GM19372 (cell line): ENCODE measurements at regions not wholly inside any gene's neighbourhood (a gene's known extent, or its start where the extent isn't known, plus 50 kb on each side); places are given as distances from the start of the nearest gene placed in this dataset.

ENCODE experiments used
- ATAC-seq: cut with Tn5 transposase; IDR thresholded peaks from one replicate; pipeline ENCODE4 v1.9.1; 2021; ENCODE audit warnings: mild to moderate bottlenecking, low read depth, moderate library complexity; ENCODE audit not compliant: unreplicated experiment

DNA sequence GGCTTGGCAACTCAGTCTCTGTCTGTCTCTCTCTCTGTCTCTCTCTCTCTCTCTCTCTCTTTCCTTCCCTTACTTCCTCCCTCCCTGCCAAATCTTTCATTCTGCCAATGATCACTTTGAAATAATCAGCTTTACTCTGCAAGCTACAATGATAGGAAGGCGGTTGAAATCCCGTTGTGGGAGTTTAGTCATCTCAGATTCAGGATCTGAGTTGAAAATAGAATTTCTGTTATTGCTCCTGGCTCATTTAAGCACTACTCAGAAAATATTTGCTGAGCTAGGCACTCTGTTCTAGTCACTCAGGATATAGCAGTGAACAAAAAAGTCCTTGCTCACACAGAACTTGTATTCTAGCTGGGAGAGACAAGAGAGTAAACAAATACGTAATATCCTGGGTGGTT is 56.3 kb upstream of the DCTD start:
- no peak for ATAC-seq

DNA sequence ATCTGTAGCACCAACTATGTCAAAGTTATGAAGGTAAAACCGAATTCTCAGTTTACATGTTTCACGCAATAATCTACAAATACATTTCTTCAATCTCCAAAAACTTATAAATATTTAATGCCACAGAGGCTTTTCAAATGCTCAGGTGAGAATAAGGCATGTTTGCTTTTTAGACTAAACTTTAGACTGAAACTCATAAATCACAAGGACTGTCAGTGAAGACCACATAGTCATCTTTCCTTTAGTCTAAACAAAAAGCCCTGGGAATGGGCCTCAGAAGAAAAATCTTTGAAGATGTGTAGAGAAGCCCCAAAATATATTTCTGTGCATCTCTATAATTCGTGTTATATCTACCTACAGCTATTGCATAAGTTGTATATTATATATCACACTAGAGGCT is 54.5 kb upstream of the DCTD start:
- no peak for ATAC-seq

DNA sequence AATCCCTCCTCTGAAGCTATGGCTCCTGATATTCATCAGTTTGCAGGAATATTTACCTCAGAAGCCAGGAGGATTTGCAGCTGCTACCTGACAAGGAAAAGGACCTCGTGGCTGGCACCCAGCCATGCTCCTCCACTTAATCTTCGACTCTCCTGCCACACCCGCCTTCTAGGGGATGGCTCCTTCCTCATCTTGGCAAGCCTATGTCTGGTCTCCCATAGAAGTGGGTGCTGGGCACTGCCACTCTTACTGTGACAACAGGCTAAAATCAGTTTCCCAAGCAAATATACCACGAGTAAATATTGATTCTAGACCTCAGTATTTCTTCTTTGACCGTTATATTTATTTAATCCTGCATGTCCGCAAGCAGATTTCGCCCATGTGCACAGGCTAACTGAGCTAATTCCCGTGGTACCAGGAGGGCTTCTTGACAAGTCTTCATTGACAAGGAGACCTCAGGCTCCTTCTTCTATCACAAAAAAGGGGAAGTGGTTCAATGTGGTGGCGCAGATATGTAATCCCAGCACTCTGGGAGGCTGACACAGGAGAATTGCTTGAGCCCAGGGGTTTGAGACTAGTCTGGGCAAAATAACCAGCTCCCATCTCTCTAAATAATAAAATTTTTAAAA is 52.6 kb upstream of the DCTD start:
- peak; percentile 66 for ATAC-seq

DNA sequence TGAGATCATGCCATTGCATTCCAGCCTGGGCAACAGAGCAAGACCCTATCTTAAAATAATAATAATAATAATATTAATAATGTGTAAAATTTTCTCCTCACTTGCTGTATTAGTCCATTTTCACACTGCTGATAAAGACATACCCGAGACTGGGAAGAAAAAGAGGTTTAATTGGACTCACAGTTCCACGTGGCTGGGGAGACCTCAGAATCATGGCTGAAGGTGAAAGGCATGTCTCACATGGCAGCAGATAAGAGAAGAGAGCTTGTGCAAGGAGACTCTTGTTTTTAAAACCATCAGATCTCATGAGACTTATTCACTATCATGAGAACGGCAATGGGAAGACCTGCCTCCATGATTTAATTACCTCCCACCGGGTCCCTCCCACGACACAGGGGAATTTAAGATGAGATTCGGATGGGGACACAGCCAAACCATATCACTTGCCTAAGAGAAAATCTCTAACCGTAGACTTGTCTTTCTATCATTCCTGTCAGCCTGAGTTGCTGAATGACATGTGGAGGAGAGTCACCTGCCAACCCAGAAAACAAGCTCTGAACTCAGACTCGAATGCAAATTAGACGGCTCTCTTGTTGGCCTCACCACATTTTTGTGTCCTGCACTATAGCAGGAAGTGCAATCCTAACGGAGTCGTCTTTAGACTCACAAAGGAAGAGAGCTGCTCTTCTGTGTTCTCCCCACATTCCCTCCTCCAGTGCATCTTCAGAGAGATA is 51.9 kb upstream of the DCTD start:
- ATAC-seq = no peak

DNA sequence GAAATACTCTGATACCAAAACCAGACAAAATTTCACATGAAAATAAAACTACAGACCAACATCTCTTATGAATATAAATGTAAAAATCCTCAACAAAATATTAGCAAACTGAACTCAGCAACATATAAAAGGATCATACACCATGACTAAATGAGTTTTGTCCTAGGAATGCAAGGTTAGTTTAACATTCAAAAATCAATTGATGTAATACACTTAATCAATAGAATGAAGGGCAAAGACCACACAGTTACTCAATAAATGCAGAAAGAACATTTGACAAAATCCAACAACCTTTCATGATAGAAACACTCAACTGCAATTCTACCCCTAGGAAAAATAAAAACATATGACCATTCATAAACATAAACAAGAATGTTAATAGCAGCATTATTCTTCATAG is 50.2 kb upstream of the DCTD start:
- no peak for ATAC-seq
